ENCODE measurements at regions not wholly inside any gene's neighbourhood (a gene's known extent, or its start where the extent isn't known, plus 50 kb on each side); places are given as distances from the start of the nearest gene placed in this dataset.
"Not testable (repeated sequence)": the region's sequence is repeated elsewhere in the genome, so short reads cannot be mapped to it uniquely, and the experiment has no call there.

DNA sequence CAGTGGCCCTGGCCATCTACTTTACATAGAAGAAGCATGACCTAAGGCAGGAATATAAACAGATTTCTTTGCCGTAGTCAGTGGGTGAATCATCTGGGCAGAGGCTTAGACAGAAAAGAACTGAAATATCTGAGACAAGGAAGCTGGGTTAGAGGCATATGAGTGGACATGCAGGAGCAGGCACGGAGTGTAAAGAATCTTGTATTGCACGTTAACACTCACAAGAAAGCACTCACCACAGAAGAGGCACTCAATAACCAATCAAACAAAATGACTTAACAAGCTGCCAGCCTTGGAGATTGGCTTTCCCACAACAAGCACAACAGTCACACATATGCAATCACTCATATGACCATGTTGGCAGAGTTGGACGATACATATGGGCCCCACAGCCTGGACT lies 364.9 kb downstream of the FOXD4L5 start:
- DNase-seq (ENCODE audit: low read depth in 1 of 2, low spot score in 2 of 2); H3K9me3 ChIP-seq (replicated peaks); H3K4me3 ChIP-seq; H3K27me3 ChIP-seq (replicated peaks); H3K4me1 ChIP-seq (replicated peaks); H3K27ac ChIP-seq; H3K36me3 ChIP-seq: not testable (repeated sequence)

- not testable (repeated sequence) for H3K27me3 ChIP-seq (replicated peaks); H3K4me1 ChIP-seq (replicated peaks); H3K27ac ChIP-seq; H3K9me3 ChIP-seq (replicated peaks); H3K4me3 ChIP-seq; H3K36me3 ChIP-seq; DNase-seq (ENCODE audit: low read depth in 1 of 2, low spot score in 2 of 2)
These were observed 396.4 kb downstream of the FOXD4L5 start for GRCh38 chr9:64888643-64889042.

GRCh38 chr9:64870594-64870993 lies 414.4 kb downstream of the FOXD4L5 start:
- DNase-seq (ENCODE audit: low read depth in 1 of 2, low spot score in 2 of 2), result peak in 1 of 2 experiments; percentile 0
- H3K36me3 ChIP-seq, result not testable (repeated sequence)

More at GRCh38 chr9:64870594-64870993, 414.4 kb downstream of the FOXD4L5 start:
- not testable (repeated sequence) for H3K4me1 ChIP-seq (replicated peaks); H3K9me3 ChIP-seq (replicated peaks); H3K27ac ChIP-seq; H3K27me3 ChIP-seq (replicated peaks); H3K4me3 ChIP-seq

Measured in SJSA1 (cell line).